PC-9 (cell line): ENCODE measurements at regions not wholly inside any gene's neighbourhood (a gene's known extent, or its start where the extent isn't known, plus 50 kb on each side); places are given as distances from the start of the nearest gene placed in this dataset.
A peak's percentile ranks its signal among the peaks of the same experiment; 100 is the strongest.

Experiments used
- BruUV-seq: library from RNA; stranded (reverse); fragments of 400-500 nt; replicated peaks from 2 replicates; lab custom pipeline; 2021; lab: Mats Ljungman, UMichigan
- CTCF ChIA-PET: fragments of 300-600 bp; sonication (Branson Sonifier 250); formaldehyde crosslinking; loops from one replicate; lab custom pipeline; 2022; ENCODE audit warnings: antibody characterized with exemption; lab: Charles Lee
- POLR2A ChIA-PET: fragments of 300-600 bp; sonication (Branson Sonifier 250); formaldehyde crosslinking; loops from one replicate; lab custom pipeline; 2022; ENCODE audit warnings: antibody characterized with exemption; ENCODE audit not compliant: unreplicated experiment; lab: Charles Lee
- DNase-seq, 2 experiments: peaks; one replicate each; pipeline versions ENCODE4 v3.0.0 to v3.0.0-alpha.2; 2015 to 2022; ENCODE audit warnings: mixed read lengths in 1 of 2
- H2AFZ ChIP-seq: fragments of 200-600 bp; sonication (generic); 2 replicates; pipeline ENCODE4 v1.8.1; 2017; ENCODE audit warnings: antibody characterized with exemption
- H3F3A ChIP-seq: fragments of 200-600 bp; sonication (generic); 2 replicates; pipeline ENCODE4 v1.8.1; 2017; ENCODE audit warnings: antibody characterized with exemption, mild to moderate bottlenecking, low read depth; ENCODE audit not compliant: insufficient read depth
- H3K27ac ChIP-seq: fragments of 200-600 bp; sonication (generic); 2 replicates; pipeline ENCODE4 v1.6.1; 2016; ENCODE audit warnings: mixed run types
- H3K27me3 ChIP-seq: fragments of 200-600 bp; sonication (generic); 2 replicates; pipeline ENCODE4 v1.6.1; 2016; ENCODE audit warnings: low read depth, mixed run types; ENCODE audit not compliant: insufficient read depth
- H3K36me3 ChIP-seq: fragments of 200-600 bp; sonication (generic); 2 replicates; pipeline ENCODE4 v1.6.1; 2016; ENCODE audit warnings: low read depth, mixed run types
- H3K4me1 ChIP-seq: fragments of 200-600 bp; sonication (generic); replicated peaks from 2 replicates; pipeline ENCODE4 v1.6.1; 2016; ENCODE audit warnings: mixed run types; ENCODE audit not compliant: insufficient read depth
- H3K4me2 ChIP-seq: fragments of 200-600 bp; sonication (generic); 2 replicates; pipeline ENCODE4 v1.6.1; 2017; ENCODE audit warnings: mixed run types
- H3K4me3 ChIP-seq: fragments of 200-600 bp; sonication (generic); 2 replicates; pipeline ENCODE4 v1.6.1; 2016; ENCODE audit warnings: mixed run types
- H3K79me2 ChIP-seq: fragments of 200-600 bp; sonication (generic); 2 replicates; pipeline ENCODE4 v1.6.1; 2017; ENCODE audit warnings: low read depth, mixed run types
- H3K9me2 ChIP-seq: fragments of 200-600 bp; sonication (generic); 2 replicates; pipeline ENCODE4 v1.8.1; 2017; ENCODE audit warnings: mild to moderate bottlenecking; ENCODE audit not compliant: insufficient read depth
- H3K9me3 ChIP-seq: fragments of 200-600 bp; sonication (generic); 2 replicates; pipeline ENCODE4 v1.8.1; 2016; ENCODE audit warnings: low read depth; ENCODE audit not compliant: insufficient read depth
- H4K20me1 ChIP-seq: fragments of 200-600 bp; sonication (generic); 2 replicates; pipeline ENCODE4 v1.8.1; 2017; ENCODE audit not compliant: insufficient read depth
- CTCF ChIP-seq: fragments of 200-600 bp; sonication (generic); conservative IDR thresholded peaks from 2 replicates; pipeline ENCODE4 v1.6.1; 2017; ENCODE audit warnings: mixed run types, antibody characterized with exemption, mild to moderate bottlenecking, moderate library complexity
- EZH2 ChIP-seq: fragments of 200-600 bp; sonication (generic); IDR thresholded peaks from 2 replicates; pipeline ENCODE4 v1.8.0; 2017; ENCODE audit warnings: antibody characterized with exemption, low read depth
- intact Hi-C: fragments of 100-400 bp; cut with micrococcal nuclease; formaldehyde crosslinking; loops from one replicate; pipeline ENCODE4 v1.10.0; 2022; ENCODE audit not compliant: unreplicated experiment

GRCh38 chr13:64798422-64798821 is 2431.7 kb downstream of the PCDH9 start:
- Histone ChIP-seq H3K4me3 (no peak overlapping the region), H4K20me1 (no peaks in the 10 kb centered on the region), H3K9me3 (no peaks in the 10 kb centered on the region), H3F3A (no peaks in the 10 kb centered on the region), H3K79me2 (no peaks in the 10 kb centered on the region), H3K36me3 (no peaks in the 10 kb centered on the region), H3K4me2 (no peak overlapping the region), H3K27ac (no peak overlapping the region), H3K4me1 (no peaks in the 10 kb centered on the region), H3K27me3 (no peaks in the 10 kb centered on the region), H2AFZ (peak overlapping the region; percentile 41; the same call in 1 of the 2 replicates), H3K9me2 (no peaks in the 10 kb centered on the region)
- ChIA-PET POLR2A (interaction anchor here (0.7 kb wide), 1 partner anchor 1238 kb away, joined by 3 read pairs; no protein-coding TSS in a partner anchor), CTCF (interaction anchor here (0.6 to 0.7 kb wide), 2 partner anchors 126 to 401 kb away, joined by 3 read pairs; no protein-coding TSS in a partner anchor)
- BruUV-seq, result no TSS peak
- TF ChIP-seq CTCF (no peak), EZH2 (no peak)
- intact Hi-C loops, result no loop called here
- no peak for DNase-seq

GRCh38 chr13:64793592-64793991 is 2436.5 kb downstream of the PCDH9 start:
- intact Hi-C loops, result no loop called here
- no peak for TF ChIP-seq CTCF
- Histone ChIP-seq H3K4me3 (no peak overlapping the region), H3K9me2 (no peaks in the 10 kb centered on the region), H3K4me2 (no peak overlapping the region), H3K9me3 (no peaks in the 10 kb centered on the region), H3F3A (no peaks in the 10 kb centered on the region), H3K27me3 (no peaks in the 10 kb centered on the region), H3K36me3 (no peaks in the 10 kb centered on the region), H3K79me2 (no peaks in the 10 kb centered on the region), H3K4me1 (no peaks in the 10 kb centered on the region), H3K27ac (no peak overlapping the region), H2AFZ (no peak overlapping the region), H4K20me1 (no peaks in the 10 kb centered on the region)
- no peak for DNase-seq
- ChIA-PET POLR2A (no interaction called here), CTCF (no interaction called here)
- no TSS peak for BruUV-seq

GRCh38 chr13:64793131-64793530 is 2437.0 kb downstream of the PCDH9 start:
- CTCF ChIA-PET, result no interaction called here
- no peaks in the 10 kb centered on the region for H3K4me1 ChIP-seq
- no peak overlapping the region for H3K4me3 ChIP-seq
- H3K4me2 ChIP-seq, result no peak overlapping the region
- POLR2A ChIA-PET, result no interaction called here
- H3K27ac ChIP-seq, result no peak overlapping the region
- no peaks in the 10 kb centered on the region for H3F3A ChIP-seq
- no peaks in the 10 kb centered on the region for H3K36me3 ChIP-seq
- intact Hi-C loops, result no loop called here
- H3K9me2 ChIP-seq, result no peaks in the 10 kb centered on the region
- H3K79me2 ChIP-seq, result no peaks in the 10 kb centered on the region
- no peaks in the 10 kb centered on the region for H4K20me1 ChIP-seq
- H3K9me3 ChIP-seq, result no peaks in the 10 kb centered on the region
- no peak overlapping the region for H2AFZ ChIP-seq
- H3K27me3 ChIP-seq, result no peaks in the 10 kb centered on the region
- no peak for DNase-seq
- no TSS peak for BruUV-seq
- TF ChIP-seq CTCF (no peak), EZH2 (no peak)
